ENCODE measurements at regions not wholly inside any gene's neighbourhood (a gene's known extent, or its start where the extent isn't known, plus 50 kb on each side); places are given as distances from the start of the nearest gene placed in this dataset.
"Not testable (repeated sequence)": the region's sequence is repeated elsewhere in the genome, so short reads cannot be mapped to it uniquely, and the experiment has no call there.

- no peak for DNase-seq (ENCODE audit: low read depth)
Measured at GRCh38 chr10:123318516-123318915, 164.3 kb downstream of the BUB3 start.

DNA sequence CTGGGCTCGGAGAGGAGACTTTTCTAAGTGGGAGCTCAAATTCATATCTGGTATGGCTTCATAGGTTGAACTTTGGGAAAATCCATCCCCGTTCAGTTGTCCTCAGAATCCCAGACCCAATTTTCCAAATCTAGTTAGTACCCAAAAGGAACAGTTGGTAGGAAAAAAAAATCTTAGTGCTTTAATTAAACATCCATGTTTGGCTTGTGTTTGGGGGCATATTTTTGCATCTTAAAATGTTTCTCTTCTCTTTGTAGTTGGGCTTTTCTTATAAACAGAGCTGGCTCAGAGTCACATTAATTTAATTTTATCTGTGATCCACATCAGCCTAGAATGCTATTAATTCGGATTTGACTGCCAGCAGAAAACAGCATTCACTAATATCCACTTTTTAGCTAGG, 165.9 kb downstream of the BUB3 start:
- no peak for DNase-seq (ENCODE audit: low read depth)

DNA sequence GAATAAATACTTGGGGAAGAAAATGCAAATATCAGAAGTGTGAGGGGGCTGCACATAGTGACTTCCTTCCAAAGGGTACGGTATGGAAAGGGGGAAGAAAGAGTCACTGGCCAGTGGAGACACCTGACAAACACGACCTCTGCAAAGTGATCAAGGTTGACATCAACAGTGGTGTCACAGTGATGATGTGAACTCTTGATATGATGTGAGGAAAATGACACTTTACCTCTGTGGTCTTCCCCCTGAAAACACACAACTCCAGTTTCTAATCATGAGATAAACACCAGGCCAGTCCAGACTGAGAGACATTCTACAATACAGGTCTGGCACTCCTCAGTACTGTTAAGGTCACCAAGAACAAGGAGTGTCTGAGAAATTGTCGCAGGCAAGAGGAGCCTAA, 169.7 kb downstream of the BUB3 start:
- no peak for DNase-seq (ENCODE audit: low read depth)

GRCh38 chr10:123325663-123326190, 171.5 kb downstream of the BUB3 start:
- no peak for DNase-seq (ENCODE audit: low read depth)

GRCh38 chr10:123326674-123327073, 172.5 kb downstream of the BUB3 start:
- no peak for DNase-seq (ENCODE audit: low read depth)

DNA sequence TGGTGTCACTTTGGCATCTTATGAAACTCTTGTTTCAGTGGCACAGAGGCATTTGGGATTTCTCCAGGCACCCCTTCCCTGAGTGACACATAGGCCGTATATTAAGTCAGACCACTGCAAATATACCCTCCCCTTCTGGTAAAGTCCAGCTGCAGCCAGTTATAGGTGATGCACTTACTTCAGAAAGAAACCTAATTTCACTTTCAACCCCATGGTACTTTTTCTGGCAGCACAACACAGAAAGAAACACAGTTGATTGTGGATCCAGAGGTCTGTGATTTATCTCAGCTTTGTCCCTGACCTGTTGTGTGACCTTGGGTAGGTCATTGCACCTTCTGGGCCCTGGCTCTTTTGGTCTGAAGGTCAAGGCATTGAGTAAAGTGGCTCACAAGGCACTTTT, 173.2 kb downstream of the BUB3 start:
- no peak for DNase-seq (ENCODE audit: low read depth)

DNA sequence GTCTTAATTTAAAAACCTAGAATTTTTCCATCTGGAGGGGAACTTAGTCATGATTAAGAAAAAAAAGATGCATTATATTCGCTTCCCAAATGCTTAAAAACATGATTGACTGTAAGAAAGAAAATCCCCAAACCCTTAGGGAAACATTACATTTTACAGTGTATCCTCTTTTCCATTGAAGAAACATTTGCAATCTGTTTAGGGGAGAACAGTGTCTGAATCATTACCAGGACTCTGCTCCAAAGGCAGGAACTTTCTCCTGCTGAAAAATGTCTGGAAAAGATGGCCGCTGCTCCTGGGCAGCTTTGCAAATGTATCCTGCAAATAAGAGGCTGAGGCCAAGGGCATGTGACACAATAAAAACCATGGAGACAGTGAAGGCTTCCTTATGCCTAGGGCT, 173.7 kb downstream of the BUB3 start:
- no peak for DNase-seq (ENCODE audit: low read depth)

DNA sequence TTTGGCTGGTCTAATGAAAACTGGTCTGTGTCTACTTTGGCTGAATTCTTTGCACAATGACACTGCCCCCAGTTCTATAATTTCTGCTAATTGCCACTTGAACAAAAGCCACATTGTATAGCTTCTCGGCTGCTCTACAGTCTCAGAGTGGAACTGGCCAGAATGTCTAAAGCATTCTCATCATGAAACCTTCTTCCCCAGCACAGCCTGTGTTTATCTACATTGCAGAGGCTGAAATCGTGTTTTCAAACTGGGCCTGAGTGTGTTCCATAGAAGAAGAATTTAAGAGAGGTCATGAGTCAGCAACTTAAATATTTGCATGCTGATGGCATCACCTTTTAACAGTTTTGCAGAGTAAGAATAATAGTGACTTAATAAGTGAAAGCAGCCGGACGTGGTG, 177.2 kb downstream of the BUB3 start:
- DNase-seq (ENCODE audit: low read depth): no peak

GRCh38 chr10:123346581-123346980, 192.4 kb downstream of the BUB3 start:
- DNase-seq (ENCODE audit: low read depth): no peak

DNA sequence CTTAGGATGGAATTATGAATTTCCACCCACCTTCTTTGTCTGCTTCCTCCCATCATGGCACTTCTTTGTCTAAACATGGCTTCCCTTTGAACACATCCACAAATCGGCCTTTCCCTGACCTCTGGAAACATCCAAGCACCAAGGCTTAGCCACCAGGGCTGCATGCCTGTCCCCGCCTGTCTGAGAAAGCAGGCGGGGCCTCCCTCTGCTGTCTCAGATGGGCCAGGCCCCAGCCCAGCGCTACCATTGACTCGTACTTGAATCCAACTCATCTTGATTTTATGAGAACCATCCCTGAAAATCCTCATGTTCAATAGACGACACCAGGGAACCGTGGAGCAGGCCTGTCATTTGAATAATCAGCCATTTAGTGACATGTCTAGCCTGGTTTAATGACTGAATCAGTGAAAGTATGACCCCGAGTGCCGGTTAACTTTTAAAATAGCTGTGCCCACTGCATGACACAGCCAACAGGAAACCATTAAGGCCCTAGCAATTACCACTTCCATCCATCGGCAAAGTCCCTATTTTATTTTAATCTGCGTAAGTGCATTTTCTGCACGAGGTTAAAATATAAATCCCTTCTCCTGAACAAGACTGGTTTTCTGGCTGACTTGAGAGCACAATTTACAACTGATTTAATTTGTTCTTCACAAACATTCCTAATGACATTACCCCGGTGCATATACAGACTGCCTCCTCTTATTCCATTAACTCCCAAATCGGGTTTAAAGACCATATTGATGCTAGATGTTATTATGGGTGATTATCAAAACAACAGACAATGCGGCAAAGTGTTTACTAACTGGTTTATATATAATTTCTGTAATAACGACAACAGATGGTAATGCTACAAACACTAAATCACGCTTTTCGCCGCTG, 194.7 kb downstream of the BUB3 start:
- no peak for DNase-seq (ENCODE audit: low read depth)

GRCh38 chr10:123351715-123352114, 197.5 kb downstream of the BUB3 start:
- no peak for DNase-seq (ENCODE audit: low read depth)

GRCh38 chr10:123354521-123354920, 200.3 kb downstream of the BUB3 start:
- no peak for DNase-seq (ENCODE audit: low read depth)

DNA sequence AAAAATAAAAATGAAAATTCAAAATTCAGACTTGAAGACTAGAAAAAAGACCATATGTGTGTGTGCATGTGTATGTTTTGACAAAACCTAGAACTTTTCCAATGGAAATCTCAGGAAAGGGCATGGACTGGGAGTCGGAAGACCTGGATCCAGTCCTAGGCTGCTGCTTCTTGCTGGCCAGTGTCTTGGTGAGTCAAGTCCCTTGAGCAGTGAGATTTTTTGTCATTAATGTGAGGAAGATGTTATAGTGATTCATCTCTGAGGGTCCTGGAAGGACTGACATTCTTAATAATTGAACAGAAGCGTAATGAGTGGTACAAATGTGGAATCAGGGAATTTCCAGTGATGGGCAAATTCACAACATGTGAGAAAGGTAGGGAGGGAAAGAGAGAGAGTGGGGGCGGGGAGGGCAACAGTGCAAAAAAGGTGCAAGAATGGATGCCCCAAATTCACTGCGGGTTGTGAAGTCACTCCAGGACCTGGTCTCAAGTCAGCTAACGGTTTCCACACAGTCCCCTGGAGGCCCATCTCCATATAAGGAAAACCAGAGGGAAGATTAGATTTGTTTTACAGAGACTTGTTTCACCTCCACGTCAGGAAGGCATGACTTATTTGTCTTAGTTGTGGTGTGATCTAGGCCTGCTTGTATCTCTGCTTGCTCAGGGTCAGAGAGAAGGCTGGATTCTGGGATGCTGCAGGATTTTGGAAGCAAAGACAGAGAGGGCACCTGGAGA, 201.7 kb downstream of the BUB3 start:
- no peak for DNase-seq (ENCODE audit: low read depth)

GRCh38 chr10:123356799-123357198, 202.6 kb downstream of the BUB3 start:
- DNase-seq (ENCODE audit: low read depth): no peak

- DNase-seq (ENCODE audit: low read depth): no peak
Measured at GRCh38 chr10:123357421-123357930, 203.3 kb downstream of the BUB3 start.

GRCh38 chr10:123359539-123359938, 205.3 kb downstream of the BUB3 start:
- no peak for DNase-seq (ENCODE audit: low read depth)

DNA sequence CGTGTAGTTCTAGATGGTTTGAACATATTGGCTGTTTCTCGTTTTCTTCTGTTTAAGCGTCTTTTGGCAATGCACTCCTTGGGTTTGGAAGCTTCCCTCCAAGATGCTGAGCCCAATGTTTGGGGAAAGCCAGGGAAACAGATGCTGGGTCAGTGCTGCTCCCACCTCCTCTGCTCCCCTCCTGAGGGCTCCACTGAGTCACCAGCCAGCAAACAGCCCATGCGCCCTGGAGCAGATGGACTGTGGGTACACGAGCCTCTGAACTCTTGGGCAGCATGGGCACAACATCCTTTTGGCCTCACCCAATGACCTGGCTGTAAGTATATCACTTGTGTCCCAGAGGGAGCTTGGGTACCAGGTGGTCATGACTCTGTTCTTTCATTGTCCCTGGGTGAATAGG, 207.6 kb downstream of the BUB3 start:
- no peak for DNase-seq (ENCODE audit: low read depth)

DNA sequence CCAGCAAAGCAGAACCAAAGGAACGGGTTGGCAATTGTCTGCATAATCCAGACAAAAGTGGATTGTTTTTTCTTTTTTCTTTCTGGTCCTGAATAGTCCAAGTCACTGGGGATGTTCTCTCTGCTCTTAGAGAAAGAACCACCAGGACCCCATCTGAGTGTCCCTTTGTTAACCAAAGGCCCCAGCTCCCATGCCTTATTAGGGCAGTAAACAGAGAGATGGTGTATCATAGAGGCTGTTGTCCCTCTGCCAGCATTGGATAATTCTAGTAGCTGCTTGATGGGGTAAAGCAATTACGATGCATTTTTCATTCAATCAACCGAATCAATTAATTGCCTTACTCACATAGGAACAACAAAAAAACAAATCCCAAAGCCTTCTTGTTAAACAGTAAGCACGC, 213.0 kb downstream of the BUB3 start:
- no peak for DNase-seq (ENCODE audit: low read depth)

DNA sequence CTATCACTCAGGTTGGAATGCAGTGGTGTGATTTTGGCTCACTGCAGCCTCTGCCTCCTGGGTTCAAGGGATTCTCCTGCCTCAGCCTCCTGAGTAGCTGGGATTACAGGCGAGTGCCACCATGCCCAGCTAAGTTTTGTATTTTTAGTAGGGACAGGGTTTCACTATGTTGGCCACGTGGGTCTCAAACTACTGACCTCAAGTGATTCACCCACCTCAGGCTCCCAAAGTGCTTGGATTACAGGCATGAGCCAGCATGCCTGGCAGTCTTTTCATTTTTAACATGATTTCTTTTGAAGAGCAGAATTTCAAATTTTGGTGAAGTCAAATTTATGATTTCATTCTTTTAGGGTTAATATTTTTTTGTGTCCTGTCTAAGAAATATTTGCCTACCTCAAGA, 217.4 kb downstream of the BUB3 start:
- not testable (repeated sequence) for DNase-seq (ENCODE audit: low read depth)

DNA sequence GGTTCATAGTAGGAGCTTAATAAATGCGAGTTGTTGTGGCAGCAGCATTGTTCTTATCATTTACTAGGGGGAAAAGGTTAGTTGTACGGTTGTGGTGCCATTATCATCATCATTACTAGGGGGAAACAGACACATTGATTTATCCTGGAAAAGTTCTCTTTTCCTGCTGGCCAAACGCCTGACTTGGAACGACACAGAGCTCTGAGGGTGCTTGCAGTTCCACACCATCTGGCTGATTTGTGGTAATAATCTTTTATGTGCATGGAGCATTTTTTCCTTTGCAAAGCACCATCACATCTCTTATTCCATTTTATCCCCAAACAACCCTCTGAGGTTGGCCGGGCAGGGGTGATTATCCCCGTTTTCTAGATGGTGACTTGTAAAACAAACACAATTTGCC, 219.4 kb downstream of the BUB3 start:
- no peak for DNase-seq (ENCODE audit: low read depth)

DNA sequence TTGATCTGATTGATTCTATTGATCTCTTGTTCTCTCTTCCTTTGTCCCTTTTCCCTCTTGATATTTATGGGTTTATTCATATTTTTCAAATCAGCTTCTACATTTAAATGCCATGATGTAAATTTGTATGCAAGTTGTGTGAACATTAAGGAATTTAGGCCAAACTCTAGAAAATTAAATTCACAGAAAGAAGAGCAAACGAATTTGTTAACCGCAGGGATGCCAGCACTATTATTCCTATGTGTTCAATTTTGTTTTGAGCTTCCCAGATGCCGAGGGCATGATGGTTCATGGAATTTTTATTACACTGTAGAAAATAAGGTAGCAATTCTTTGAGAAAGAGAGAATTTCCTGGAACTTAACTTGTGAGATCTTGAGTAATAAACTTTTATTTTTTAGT, 220.9 kb downstream of the BUB3 start:
- no peak for DNase-seq (ENCODE audit: low read depth)

DNA sequence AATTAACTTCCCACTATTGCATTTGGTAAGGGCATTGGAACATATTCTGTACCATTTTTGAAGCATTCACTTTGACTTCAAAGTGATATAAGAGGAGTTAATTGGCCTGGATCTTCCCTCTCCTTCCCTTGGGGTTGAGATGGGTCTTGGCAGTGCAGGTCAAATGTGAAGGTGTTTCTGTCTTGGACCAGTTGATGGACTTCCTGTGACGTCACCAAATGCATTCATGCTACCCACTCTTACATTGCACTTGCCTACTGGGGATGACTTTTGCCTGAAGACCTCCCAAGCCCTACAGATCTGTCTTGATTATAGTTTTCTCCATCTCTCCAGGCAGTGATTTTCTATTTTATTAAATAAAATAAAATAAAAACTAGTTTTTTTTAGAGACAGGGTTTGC, 221.5 kb downstream of the BUB3 start:
- DNase-seq (ENCODE audit: low read depth): no peak

DNA sequence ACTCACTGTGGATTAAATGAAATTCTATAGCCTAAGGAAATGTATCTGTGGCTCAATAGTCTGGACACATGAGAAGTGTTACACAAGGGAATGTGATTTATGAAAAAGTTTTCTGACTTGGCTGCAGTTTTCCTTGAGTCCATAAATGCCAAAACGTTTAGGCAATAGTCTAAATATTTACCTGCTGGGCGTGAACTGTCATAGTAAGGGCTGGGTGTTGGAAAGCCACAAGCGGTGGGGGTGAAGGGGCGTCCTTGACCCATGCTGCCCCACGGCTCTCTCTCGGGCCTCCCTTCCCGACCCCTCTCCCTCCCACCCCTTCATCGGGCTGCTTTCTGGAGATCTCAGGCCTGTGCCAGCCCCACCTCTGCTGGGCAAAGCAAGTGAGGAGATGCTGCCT, 223.7 kb downstream of the BUB3 start:
- DNase-seq (ENCODE audit: low read depth): no peak
